ENCODE measurements at regions not wholly inside any gene's neighbourhood (a gene's known extent, or its start where the extent isn't known, plus 50 kb on each side); places are given as distances from the start of the nearest gene placed in this dataset.

GRCh38 chr13:71382285-71382684 is 484.7 kb downstream of the DACH1 start:
- TF ChIP-seq CTCF (optimal IDR thresholded peaks at IDR 0.05 in 1 of 3, IDR thresholded peaks at IDR 0.05 in 1 of 3, conservative IDR thresholded peaks at IDR 0.05 in 1 of 3; ENCODE audit: extremely low read depth in 1 of 3, insufficient read depth in 2 of 3, low read length in 3 of 3) (no peak), EZH2 (IDR thresholded peaks at IDR 0.05; ENCODE audit: low read length) (no peak)
